ENCODE measurements at regions not wholly inside any gene's neighbourhood (a gene's known extent, or its start where the extent isn't known, plus 50 kb on each side); places are given as distances from the start of the nearest gene placed in this dataset.

DNA sequence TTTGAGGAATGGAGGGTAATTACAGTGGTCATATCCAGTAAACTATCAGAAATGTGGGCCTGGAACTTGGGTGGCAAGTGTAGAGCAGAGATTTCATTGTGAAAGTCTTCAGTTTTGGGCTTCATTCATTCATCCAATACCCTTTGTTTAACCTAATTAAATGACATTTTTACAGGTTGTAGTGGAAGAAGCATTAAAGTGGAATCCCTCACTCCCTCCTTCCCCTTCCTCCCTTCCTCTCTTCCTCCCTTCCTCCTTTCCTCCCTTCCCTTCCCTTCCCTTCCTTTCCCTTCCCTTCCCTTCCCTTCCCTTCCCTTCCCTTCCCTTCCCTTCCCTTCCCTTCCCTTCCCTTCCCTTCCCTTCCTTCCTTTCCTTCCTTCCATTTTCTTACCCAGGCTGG lies 219.3 kb downstream of the PDCD6IP start:
- Histone ChIP-seq H3K36me3 (no peaks in the 10 kb centered on the region), H3K4me1 (no peaks in the 10 kb centered on the region), H3K9me3 (no peaks in the 10 kb centered on the region), H3K27ac (no peak overlapping the region), H3K4me3 (no peak overlapping the region), H3K27me3 (no peaks in the 10 kb centered on the region)
- DNase-seq (ENCODE audit: low spot score in 2 of 2): no peak
- TF ChIP-seq EP300 (IDR thresholded peaks at IDR 0.05) (no peak), POLR2A (IDR thresholded peaks at IDR 0.05) (no peak)
- TF ChIP-seq, protein P1, sequence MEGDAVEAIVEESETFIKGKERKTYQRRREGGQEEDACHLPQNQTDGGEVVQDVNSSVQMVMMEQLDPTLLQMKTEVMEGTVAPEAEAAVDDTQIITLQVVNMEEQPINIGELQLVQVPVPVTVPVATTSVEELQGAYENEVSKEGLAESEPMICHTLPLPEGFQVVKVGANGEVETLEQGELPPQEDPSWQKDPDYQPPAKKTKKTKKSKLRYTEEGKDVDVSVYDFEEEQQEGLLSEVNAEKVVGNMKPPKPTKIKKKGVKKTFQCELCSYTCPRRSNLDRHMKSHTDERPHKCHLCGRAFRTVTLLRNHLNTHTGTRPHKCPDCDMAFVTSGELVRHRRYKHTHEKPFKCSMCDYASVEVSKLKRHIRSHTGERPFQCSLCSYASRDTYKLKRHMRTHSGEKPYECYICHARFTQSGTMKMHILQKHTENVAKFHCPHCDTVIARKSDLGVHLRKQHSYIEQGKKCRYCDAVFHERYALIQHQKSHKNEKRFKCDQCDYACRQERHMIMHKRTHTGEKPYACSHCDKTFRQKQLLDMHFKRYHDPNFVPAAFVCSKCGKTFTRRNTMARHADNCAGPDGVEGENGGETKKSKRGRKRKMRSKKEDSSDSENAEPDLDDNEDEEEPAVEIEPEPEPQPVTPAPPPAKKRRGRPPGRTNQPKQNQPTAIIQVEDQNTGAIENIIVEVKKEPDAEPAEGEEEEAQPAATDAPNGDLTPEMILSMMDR (IDR thresholded peaks at IDR 0.05): no peak

GRCh38 chr3:34019158-34019557 lies 220.7 kb downstream of the PDCD6IP start:
- 27 to 58% methylated on average over 2 of the region's 2 CpGs for WGBS, 2 donors
- Histone ChIP-seq H3K4me1 (no peaks in the 10 kb centered on the region), H3K27ac (no peak overlapping the region), H3K9me3 (no peaks in the 10 kb centered on the region), H3K36me3 (no peaks in the 10 kb centered on the region), H3K4me3 (no peak overlapping the region), H3K27me3 (no peaks in the 10 kb centered on the region)
- TF ChIP-seq EP300 (IDR thresholded peaks at IDR 0.05): no peak
- DNase-seq (ENCODE audit: low spot score in 2 of 2): no peak

- H3K36me3 ChIP-seq: no peaks in the 10 kb centered on the region
- TF ChIP-seq EP300 (IDR thresholded peaks at IDR 0.05) (no peak), POLR2A (IDR thresholded peaks at IDR 0.05) (no peak)
- TF ChIP-seq, protein P1 (IDR thresholded peaks at IDR 0.05): no peak
- no peak for DNase-seq (ENCODE audit: low spot score in 2 of 2)
These were observed 221.7 kb downstream of the PDCD6IP start for GRCh38 chr3:34020170-34020569.

DNA sequence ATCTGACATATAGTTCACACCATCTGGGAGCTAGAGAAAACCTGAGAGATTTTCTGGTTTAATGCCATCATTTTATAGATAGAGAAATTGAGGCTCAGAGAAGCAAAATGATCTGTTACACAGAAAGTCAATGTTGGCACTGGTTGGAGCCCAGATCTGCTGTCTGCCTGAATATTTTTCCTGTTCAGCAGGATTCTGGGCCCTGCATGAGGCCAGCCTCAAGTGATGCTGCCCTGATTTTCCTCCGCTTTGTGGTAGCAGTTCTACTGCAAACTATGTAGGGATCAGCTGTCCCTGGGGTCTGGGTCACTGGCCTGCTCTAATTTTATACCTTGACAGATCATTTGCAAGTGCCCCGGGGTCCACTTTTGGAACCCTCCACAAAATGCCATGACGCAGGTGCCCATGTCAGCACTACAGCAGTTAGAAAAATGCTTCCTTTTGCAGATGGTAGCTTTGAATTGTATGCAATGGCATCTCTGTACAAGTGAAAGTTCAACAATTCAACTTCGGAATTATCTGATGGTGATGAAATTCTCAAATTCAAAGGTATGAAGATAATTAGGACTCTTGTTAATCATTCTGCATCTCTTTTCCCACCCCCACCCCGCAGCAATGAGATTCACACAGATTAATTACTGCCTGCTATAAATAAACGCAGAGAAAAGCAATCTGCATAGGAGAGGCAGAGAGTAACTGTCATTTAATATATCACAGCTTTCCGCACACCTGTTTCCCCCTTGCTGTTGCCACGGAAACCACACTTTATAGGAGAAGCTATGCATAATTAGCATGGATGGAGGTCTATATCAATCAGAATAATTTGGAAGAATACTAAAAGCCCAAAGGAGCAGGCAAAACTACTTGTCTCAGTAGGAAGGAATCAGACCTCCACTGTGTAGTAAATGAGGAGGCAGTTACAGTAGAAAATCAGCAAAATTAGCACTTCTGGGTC lies 222.6 kb downstream of the PDCD6IP start:
- TF ChIP-seq EP300 (IDR thresholded peaks at IDR 0.05) (no peak), POLR2A (IDR thresholded peaks at IDR 0.05) (no peak)
- TF ChIP-seq, protein P1 (IDR thresholded peaks at IDR 0.05): no peak
- DNase-seq (ENCODE audit: low spot score in 2 of 2): no peak
- 74 to 80% methylated on average over 8 of the region's 8 CpGs for WGBS, 2 donors
- H3K4me3 ChIP-seq: no peak overlapping the region
- no peaks in the 10 kb centered on the region for H3K9me3 ChIP-seq
- no peak overlapping the region for H3K27ac ChIP-seq
- H3K4me1 ChIP-seq: no peaks in the 10 kb centered on the region
- H3K36me3 ChIP-seq: no peaks in the 10 kb centered on the region
- no peaks in the 10 kb centered on the region for H3K27me3 ChIP-seq

More at GRCh38 chr3:34020170-34020569, 221.7 kb downstream of the PDCD6IP start:
- Histone ChIP-seq H3K27ac (no peak overlapping the region), H3K4me3 (no peak overlapping the region), H3K9me3 (no peaks in the 10 kb centered on the region), H3K27me3 (no peaks in the 10 kb centered on the region), H3K4me1 (no peaks in the 10 kb centered on the region)

GRCh38 chr3:34022147-34022546 lies 223.7 kb downstream of the PDCD6IP start:
- Histone ChIP-seq H3K27me3 (no peaks in the 10 kb centered on the region), H3K9me3 (no peaks in the 10 kb centered on the region), H3K27ac (no peak overlapping the region), H3K4me3 (no peak overlapping the region), H3K36me3 (no peaks in the 10 kb centered on the region), H3K4me1 (no peaks in the 10 kb centered on the region)
- TF ChIP-seq POLR2A (IDR thresholded peaks at IDR 0.05) (no peak), EP300 (IDR thresholded peaks at IDR 0.05) (no peak)
- TF ChIP-seq, protein P1 (IDR thresholded peaks at IDR 0.05): no peak
- DNase-seq (ENCODE audit: low spot score in 2 of 2): no peak
- WGBS, 2 donors: 67 to 86% methylated on average over 2 of the region's 2 CpGs

Data from tibial nerve (tissue), 4 donors.